ENCODE measurements at regions not wholly inside any gene's neighbourhood (a gene's known extent, or its start where the extent isn't known, plus 50 kb on each side); places are given as distances from the start of the nearest gene placed in this dataset.

GRCh38 chr4:130067419-130067818 is 971.5 kb downstream of the C4orf33 start:
- TF ChIP-seq CREB5 (CRISPR knock-in tag; IDR thresholded peaks at IDR 0.05; ENCODE audit: low read depth) (no peak), ZNF8 (CRISPR knock-in tag; IDR thresholded peaks at IDR 0.05) (no peak), ISL1 (CRISPR knock-in tag; IDR thresholded peaks at IDR 0.05) (no peak), ZNF565 (CRISPR knock-in tag; conservative IDR thresholded peaks at IDR 0.05; ENCODE audit: low read depth) (no peak), TSHZ2 (CRISPR knock-in tag; IDR thresholded peaks at IDR 0.05) (no peak), BACH2 (CRISPR knock-in tag; IDR thresholded peaks at IDR 0.05; ENCODE audit: borderline replicate concordance) (no peak), PATZ1 (CRISPR knock-in tag; IDR thresholded peaks at IDR 0.05; ENCODE audit: borderline replicate concordance) (no peak), POU6F1 (CRISPR knock-in tag; IDR thresholded peaks at IDR 0.05; ENCODE audit: borderline replicate concordance, low read depth) (no peak), ZC3H10 (CRISPR knock-in tag; IDR thresholded peaks at IDR 0.05) (no peak), PPARA (CRISPR knock-in tag; IDR thresholded peaks at IDR 0.05; ENCODE audit: borderline replicate concordance) (no peak), ZFP30 (CRISPR knock-in tag; IDR thresholded peaks at IDR 0.05) (no peak), TOX (CRISPR knock-in tag; IDR thresholded peaks at IDR 0.05; ENCODE audit: borderline replicate concordance) (no peak), ARNTL (CRISPR knock-in tag; IDR thresholded peaks at IDR 0.05; ENCODE audit: borderline replicate concordance, low read depth) (no peak), CSRNP3 (CRISPR knock-in tag; IDR thresholded peaks at IDR 0.05) (no peak), ZFP3 (CRISPR knock-in tag; IDR thresholded peaks at IDR 0.05) (no peak), TCF4 (CRISPR knock-in tag; IDR thresholded peaks at IDR 0.05; ENCODE audit: borderline replicate concordance) (no peak), SNAI2 (CRISPR knock-in tag; IDR thresholded peaks at IDR 0.05) (no peak), OSR1 (CRISPR knock-in tag; IDR thresholded peaks at IDR 0.05) (no peak), ZNF70 (CRISPR knock-in tag; IDR thresholded peaks at IDR 0.05) (no peak)
- no peak for ATAC-seq

- ATAC-seq: no peak
- no peak for TF ChIP-seq ZFP3 (CRISPR knock-in tag; IDR thresholded peaks at IDR 0.05)
- no peak for TF ChIP-seq BACH2 (CRISPR knock-in tag; IDR thresholded peaks at IDR 0.05; ENCODE audit: borderline replicate concordance)
- TF ChIP-seq PATZ1 (CRISPR knock-in tag; IDR thresholded peaks at IDR 0.05; ENCODE audit: borderline replicate concordance): no peak
- TF ChIP-seq SNAI2 (CRISPR knock-in tag; IDR thresholded peaks at IDR 0.05): no peak
- TF ChIP-seq CREB5 (CRISPR knock-in tag; IDR thresholded peaks at IDR 0.05; ENCODE audit: low read depth): no peak
- TF ChIP-seq ZFP30 (CRISPR knock-in tag; IDR thresholded peaks at IDR 0.05): no peak
- no peak for TF ChIP-seq ESRRG (CRISPR knock-in tag; IDR thresholded peaks at IDR 0.05)
- no peak for TF ChIP-seq CSRNP3 (CRISPR knock-in tag; IDR thresholded peaks at IDR 0.05)
- TF ChIP-seq TSHZ2 (CRISPR knock-in tag; IDR thresholded peaks at IDR 0.05): no peak
- TF ChIP-seq RARB (CRISPR knock-in tag; IDR thresholded peaks at IDR 0.05): no peak
- TF ChIP-seq ZNF70 (CRISPR knock-in tag; IDR thresholded peaks at IDR 0.05): no peak
- TF ChIP-seq OSR1 (CRISPR knock-in tag; IDR thresholded peaks at IDR 0.05): no peak
- TF ChIP-seq ZNF565 (CRISPR knock-in tag; conservative IDR thresholded peaks at IDR 0.05; ENCODE audit: low read depth): no peak
- no peak for TF ChIP-seq GLIS3 (CRISPR knock-in tag; IDR thresholded peaks at IDR 0.05)
Measured at GRCh38 chr4:130068072-130068471, 972.1 kb downstream of the C4orf33 start.
